ENCODE measurements at regions not wholly inside any gene's neighbourhood (a gene's known extent, or its start where the extent isn't known, plus 50 kb on each side); places are given as distances from the start of the nearest gene placed in this dataset.

GRCh38 chr6:14472986-14473337, 355.4 kb downstream of the CD83 start:
- WGBS (ENCODE audit: low lambda C conversion rate, missing lambda C conversion rate), result 84% methylated on average over 9 of the region's 9 CpGs
- Histone ChIP-seq H3K27me3 (no peaks in the 10 kb centered on the region), H3K9me2 (replicated peaks; ENCODE audit: insufficient read depth) (no peaks in the 10 kb centered on the region), H3K4me3 (no peak overlapping the region), H3K27ac (no peak overlapping the region), H4K20me1 (ENCODE audit: insufficient read depth, poor library complexity, severe bottlenecking) (no peaks in the 10 kb centered on the region), H3K4me2 (no peak overlapping the region), H3K36me3 (replicated peaks; ENCODE audit: insufficient read depth, low read depth) (no peaks in the 10 kb centered on the region), H3K79me2 (no peaks in the 10 kb centered on the region), H2AFZ (no peak overlapping the region), H3K9me3 (ENCODE audit: low read depth) (no peaks in the 10 kb centered on the region), H3K4me1 (ENCODE audit: insufficient read depth) (peaks cover 7% of the 10 kb centered on the region)
- no peak for TF ChIP-seq EZH2 (IDR thresholded peaks at IDR 0.05; ENCODE audit: borderline replicate concordance)
- no peak for TF ChIP-seq EZH2phosphoT487 (IDR thresholded peaks at IDR 0.05; ENCODE audit: low read depth, severe bottlenecking, unreplicated experiment)
- TF ChIP-seq, protein P1, sequence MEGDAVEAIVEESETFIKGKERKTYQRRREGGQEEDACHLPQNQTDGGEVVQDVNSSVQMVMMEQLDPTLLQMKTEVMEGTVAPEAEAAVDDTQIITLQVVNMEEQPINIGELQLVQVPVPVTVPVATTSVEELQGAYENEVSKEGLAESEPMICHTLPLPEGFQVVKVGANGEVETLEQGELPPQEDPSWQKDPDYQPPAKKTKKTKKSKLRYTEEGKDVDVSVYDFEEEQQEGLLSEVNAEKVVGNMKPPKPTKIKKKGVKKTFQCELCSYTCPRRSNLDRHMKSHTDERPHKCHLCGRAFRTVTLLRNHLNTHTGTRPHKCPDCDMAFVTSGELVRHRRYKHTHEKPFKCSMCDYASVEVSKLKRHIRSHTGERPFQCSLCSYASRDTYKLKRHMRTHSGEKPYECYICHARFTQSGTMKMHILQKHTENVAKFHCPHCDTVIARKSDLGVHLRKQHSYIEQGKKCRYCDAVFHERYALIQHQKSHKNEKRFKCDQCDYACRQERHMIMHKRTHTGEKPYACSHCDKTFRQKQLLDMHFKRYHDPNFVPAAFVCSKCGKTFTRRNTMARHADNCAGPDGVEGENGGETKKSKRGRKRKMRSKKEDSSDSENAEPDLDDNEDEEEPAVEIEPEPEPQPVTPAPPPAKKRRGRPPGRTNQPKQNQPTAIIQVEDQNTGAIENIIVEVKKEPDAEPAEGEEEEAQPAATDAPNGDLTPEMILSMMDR (IDR thresholded peaks at IDR 0.05; ENCODE audit: poor library complexity), result no peak
- no peak for DNase-seq (ENCODE audit: low spot score)

GRCh38 chr6:14474816-14475215, 357.2 kb downstream of the CD83 start:
- Histone ChIP-seq H3K4me3 (no peak overlapping the region), H3K27me3 (no peaks in the 10 kb centered on the region), H4K20me1 (ENCODE audit: insufficient read depth, poor library complexity, severe bottlenecking) (no peaks in the 10 kb centered on the region), H3K27ac (no peak overlapping the region), H3K9me3 (ENCODE audit: low read depth) (no peaks in the 10 kb centered on the region), H2AFZ (no peak overlapping the region), H3K9me2 (replicated peaks; ENCODE audit: insufficient read depth) (no peaks in the 10 kb centered on the region), H3K4me2 (no peak overlapping the region), H3K79me2 (no peaks in the 10 kb centered on the region), H3K4me1 (ENCODE audit: insufficient read depth) (peaks cover 7% of the 10 kb centered on the region), H3K36me3 (replicated peaks; ENCODE audit: insufficient read depth, low read depth) (no peaks in the 10 kb centered on the region)
- WGBS (ENCODE audit: low lambda C conversion rate, missing lambda C conversion rate), result 96% methylated on average over 2 of the region's 2 CpGs
- DNase-seq (ENCODE audit: low spot score), result no peak
- no peak for TF ChIP-seq EZH2phosphoT487 (IDR thresholded peaks at IDR 0.05; ENCODE audit: low read depth, severe bottlenecking, unreplicated experiment)
- no peak for TF ChIP-seq EZH2 (IDR thresholded peaks at IDR 0.05; ENCODE audit: borderline replicate concordance)
- TF ChIP-seq, protein P1 (IDR thresholded peaks at IDR 0.05; ENCODE audit: poor library complexity), result no peak

GRCh38 chr6:14475306-14475705, 357.7 kb downstream of the CD83 start:
- WGBS (ENCODE audit: low lambda C conversion rate, missing lambda C conversion rate), result 76% methylated on average over 2 of the region's 2 CpGs
- H3K4me1 ChIP-seq (ENCODE audit: insufficient read depth), result peaks cover 7% of the 10 kb centered on the region
- no peaks in the 10 kb centered on the region for H4K20me1 ChIP-seq (ENCODE audit: insufficient read depth, poor library complexity, severe bottlenecking)
- no peaks in the 10 kb centered on the region for H3K79me2 ChIP-seq
- no peak overlapping the region for H3K27ac ChIP-seq
- no peak for DNase-seq (ENCODE audit: low spot score)
- no peaks in the 10 kb centered on the region for H3K9me3 ChIP-seq (ENCODE audit: low read depth)
- no peaks in the 10 kb centered on the region for H3K27me3 ChIP-seq
- no peaks in the 10 kb centered on the region for H3K9me2 ChIP-seq (replicated peaks; ENCODE audit: insufficient read depth)
- H3K4me3 ChIP-seq, result no peak overlapping the region
- no peak overlapping the region for H3K4me2 ChIP-seq
- TF ChIP-seq, protein P1 (IDR thresholded peaks at IDR 0.05; ENCODE audit: poor library complexity), result no peak
- no peak for TF ChIP-seq EZH2phosphoT487 (IDR thresholded peaks at IDR 0.05; ENCODE audit: low read depth, severe bottlenecking, unreplicated experiment)
- TF ChIP-seq EZH2 (IDR thresholded peaks at IDR 0.05; ENCODE audit: borderline replicate concordance), result no peak
- no peak overlapping the region for H2AFZ ChIP-seq
- no peaks in the 10 kb centered on the region for H3K36me3 ChIP-seq (replicated peaks; ENCODE audit: insufficient read depth, low read depth)
